ENCODE measurements at regions not wholly inside any gene's neighbourhood (a gene's known extent, or its start where the extent isn't known, plus 50 kb on each side); places are given as distances from the start of the nearest gene placed in this dataset.
"Not testable (repeated sequence)": the region's sequence is repeated elsewhere in the genome, so short reads cannot be mapped to it uniquely, and the experiment has no call there.

- Histone ChIP-seq H3K9me3 (ENCODE audit: severe bottlenecking) (peaks cover 2% of the 10 kb centered on the region), H3K27me3 (ENCODE audit: insufficient read depth, low read depth, severe bottlenecking) (peaks cover 70% of the 10 kb centered on the region), H3K27ac (no peak overlapping the region), H3K36me3 (no peaks in the 10 kb centered on the region), H3K4me3 (ENCODE audit: low read depth, low read length) (no peak overlapping the region)
- no peak for TF ChIP-seq CTCF (IDR thresholded peaks at IDR 0.05; ENCODE audit: low read depth, low read length)
- DNase-seq: no peak
Observed at GRCh38 chr4:179692222-179692621, 2250.0 kb upstream of the AGA start.

- no peaks in the 10 kb centered on the region for H3K9me3 ChIP-seq (ENCODE audit: severe bottlenecking)
- DNase-seq: no peak
- H3K27me3 ChIP-seq (ENCODE audit: insufficient read depth, low read depth, severe bottlenecking): peaks cover 62% of the 10 kb centered on the region
- no peak overlapping the region for H3K27ac ChIP-seq
- no peak overlapping the region for H3K4me3 ChIP-seq (ENCODE audit: low read depth, low read length)
- TF ChIP-seq CTCF (IDR thresholded peaks at IDR 0.05; ENCODE audit: low read depth, low read length): no peak
- H3K36me3 ChIP-seq: no peaks in the 10 kb centered on the region
Observed at GRCh38 chr4:179695175-179695574, 2252.9 kb upstream of the AGA start.

GRCh38 chr4:179698321-179698720 lies 2256.1 kb upstream of the AGA start:
- H3K9me3 ChIP-seq (ENCODE audit: severe bottlenecking): no peaks in the 10 kb centered on the region
- no peak for TF ChIP-seq CTCF (IDR thresholded peaks at IDR 0.05; ENCODE audit: low read depth, low read length)
- H3K27ac ChIP-seq: no peak overlapping the region
- no peaks in the 10 kb centered on the region for H3K36me3 ChIP-seq
- H3K4me3 ChIP-seq (ENCODE audit: low read depth, low read length): no peak overlapping the region
- DNase-seq: no peak
- H3K27me3 ChIP-seq (ENCODE audit: insufficient read depth, low read depth, severe bottlenecking): peaks cover 58% of the 10 kb centered on the region

- no peak overlapping the region for H3K4me3 ChIP-seq (ENCODE audit: low read depth, low read length)
- TF ChIP-seq CTCF (IDR thresholded peaks at IDR 0.05; ENCODE audit: low read depth, low read length): no peak
- peaks cover 60% of the 10 kb centered on the region for H3K27me3 ChIP-seq (ENCODE audit: insufficient read depth, low read depth, severe bottlenecking)
- DNase-seq: no peak
- no peaks in the 10 kb centered on the region for H3K36me3 ChIP-seq
- H3K9me3 ChIP-seq (ENCODE audit: severe bottlenecking): no peaks in the 10 kb centered on the region
- no peak overlapping the region for H3K27ac ChIP-seq
Observed at GRCh38 chr4:179709961-179710624, 2267.9 kb upstream of the AGA start.

- no peak for DNase-seq
- Histone ChIP-seq H3K27ac (no peak overlapping the region), H3K4me3 (ENCODE audit: low read depth, low read length) (no peak overlapping the region), H3K9me3 (ENCODE audit: severe bottlenecking) (no peaks in the 10 kb centered on the region), H3K36me3 (no peaks in the 10 kb centered on the region), H3K27me3 (ENCODE audit: insufficient read depth, low read depth, severe bottlenecking) (peaks cover 85% of the 10 kb centered on the region)
- no peak for TF ChIP-seq CTCF (IDR thresholded peaks at IDR 0.05; ENCODE audit: low read depth, low read length)
Observed at GRCh38 chr4:179719766-179720450, 2277.7 kb upstream of the AGA start.

GRCh38 chr4:179726491-179726890 lies 2284.3 kb upstream of the AGA start:
- DNase-seq; H3K27ac ChIP-seq; H3K9me3 ChIP-seq (ENCODE audit: severe bottlenecking); H3K4me3 ChIP-seq (ENCODE audit: low read depth, low read length); H3K36me3 ChIP-seq: not testable (repeated sequence)
- H3K27me3 ChIP-seq (ENCODE audit: insufficient read depth, low read depth, severe bottlenecking): peaks cover 76% of the 10 kb centered on the region
